MM.1S (cell line): ENCODE measurements at regions not wholly inside any gene's neighbourhood (a gene's known extent, or its start where the extent isn't known, plus 50 kb on each side); places are given as distances from the start of the nearest gene placed in this dataset.

Experiments used
- CTCF ChIP-seq: fragments of 300-600 bp; sonication (generic); IDR thresholded peaks from 2 replicates; pipeline ENCODE4 v1.5.1; 2016; ENCODE audit warnings: antibody characterized with exemption, low read length, mixed read lengths
- EZH2phosphoT487 ChIP-seq: fragments of 300-600 bp; sonication (generic); IDR thresholded peaks from 2 replicates; pipeline ENCODE4 v1.6.1; 2018; ENCODE audit warnings: antibody characterized with exemption, low read length

GRCh38 chr17:63222655-63223054 is 223.5 kb downstream of the CYB561 start:
- TF ChIP-seq CTCF: peak; percentile 5; the same call in 1 of the 2 replicates
- TF ChIP-seq EZH2phosphoT487: no peak
